Esophagus muscularis mucosa (tissue), 4 donors: ENCODE measurements at regions not wholly inside any gene's neighbourhood (a gene's known extent, or its start where the extent isn't known, plus 50 kb on each side); places are given as distances from the start of the nearest gene placed in this dataset.

Source experiments
- DNase-seq: peaks from one replicate; pipeline ENCODE4 v3.0.0-alpha.2; 2017; ENCODE audit errors: extremely low spot score
- H3K27ac ChIP-seq, 4 donors: fragments of 200-600 bp; sonication (generic); replicated peaks in 1 of 4; 1 replicate in 3 of 4; 2 replicates in 1 of 4; pipeline ENCODE4 v1.5.1; 2016 to 2019; ENCODE audit warnings: mild to moderate bottlenecking in 1 of 4
- H3K27me3 ChIP-seq, 4 donors: fragments of 200-600 bp; sonication (generic); one replicate each; pipeline versions ENCODE4 v1.5.1 to v1.6.0; 2016 to 2019
- H3K36me3 ChIP-seq, 4 donors: fragments of 200-600 bp; sonication (generic); one replicate each; pipeline ENCODE4 v1.5.1; 2016 to 2019
- H3K4me1 ChIP-seq, 4 donors: fragments of 200-600 bp; sonication (generic); one replicate each; pipeline ENCODE4 v1.5.1; 2016 to 2019
- H3K4me3 ChIP-seq, 4 donors: fragments of 200-600 bp; sonication (generic); 1 replicate in 2 of 4; 2 replicates in 2 of 4; pipeline ENCODE4 v1.5.1; 2016 to 2019; ENCODE audit warnings: mild to moderate bottlenecking in 4 of 4, moderate library complexity in 1 of 4
- H3K9me3 ChIP-seq, 4 donors: fragments of 200-600 bp; sonication (generic); 1 replicate in 3 of 4; 2 replicates in 1 of 4; pipeline ENCODE4 v1.5.1; 2016 to 2019
- CTCF ChIP-seq, 3 experiments: fragments of 200-600 bp in 2 of 3; fragments of 450-650 bp in 1 of 3; sonication (generic) in 2 of 3; IDR thresholded peaks; one replicate each; pipeline ENCODE4 v1.5.1; 2017 to 2019; ENCODE audit warnings: antibody characterized with exemption in 3 of 3, mild to moderate bottlenecking in 2 of 3, moderate library complexity in 1 of 3
- EP300 ChIP-seq: sonication (generic); formaldehyde crosslinking; IDR thresholded peaks from one replicate; pipeline ENCODE4 v1.6.1; 2017; ENCODE audit warnings: antibody characterized with exemption
- POLR2A ChIP-seq: fragments of 450-650 bp; IDR thresholded peaks from one replicate; pipeline ENCODE4 v1.6.1; 2017; ENCODE audit warnings: antibody characterized with exemption, moderate library complexity, mild to moderate bottlenecking, low read depth
- POLR2AphosphoS5 ChIP-seq, 2 donors: sonication (generic); formaldehyde crosslinking; IDR thresholded peaks; one replicate each; pipeline ENCODE4 v1.6.1; 2017; ENCODE audit warnings: antibody characterized with exemption in 2 of 2
- WGBS: methylation state at CpG from one replicate; pipeline ENCODE4 v1.1.5; 2018; 5-methylcytosine and 5-hydroxymethylcytosine counted together
- intact Hi-C: fragments of 100-400 bp; cut with DNase I; formaldehyde crosslinking; loops from one replicate; pipeline ENCODE4 v1.15.1; 2023

DNA sequence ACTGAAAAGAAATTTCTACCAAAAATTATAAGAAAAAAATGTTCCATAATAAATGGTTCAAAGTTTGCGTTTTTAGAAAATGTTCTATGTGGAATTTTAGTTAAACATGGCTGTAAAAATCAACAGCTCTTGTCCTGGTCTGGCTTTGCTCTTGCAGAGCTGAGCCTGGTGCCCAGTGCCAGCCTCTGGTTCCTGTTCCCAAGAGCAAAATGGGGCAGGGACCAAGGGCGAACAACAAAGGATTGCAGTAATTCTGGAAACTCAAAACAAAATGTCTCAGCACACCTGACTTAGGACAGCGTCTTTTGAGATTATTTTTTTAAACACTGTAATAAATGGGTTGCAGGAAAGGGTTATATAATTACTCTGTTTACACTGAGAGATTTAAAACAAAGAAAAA, 174.7 kb downstream of the ANAPC1 start:
- no peak for TF ChIP-seq POLR2AphosphoS5 (IDR thresholded peaks at IDR 0.05)
- no peak for TF ChIP-seq EP300
- TF ChIP-seq CTCF (IDR thresholded peaks at IDR 0.05), result no peak
- no peak for TF ChIP-seq POLR2A
- H3K36me3 ChIP-seq, result no peaks in the 10 kb centered on the region
- intact Hi-C loops, result loop anchor here (10.0 kb wide), 1 partner anchor 595 kb away; no protein-coding TSS in a partner anchor
- 64% methylated on average over 3 of the region's 3 CpGs for WGBS
- H3K4me1 ChIP-seq, result peaks cover 8 to 40% (median 35%) of the 10 kb centered on the region in 4 donors
- no peak for DNase-seq
- no peak overlapping the region for H3K4me3 ChIP-seq
- H3K27me3 ChIP-seq, result no peaks in the 10 kb centered on the region
- peak overlapping the region in 1 of 4 donors; percentile 40 for H3K27ac ChIP-seq
- no peaks in the 10 kb centered on the region for H3K9me3 ChIP-seq

- 68% methylated on average over 6 of the region's 6 CpGs for WGBS
- intact Hi-C loops, result no loop called here
- TF ChIP-seq POLR2AphosphoS5 (IDR thresholded peaks at IDR 0.05) (no peak), POLR2A (no peak), CTCF (IDR thresholded peaks at IDR 0.05) (no peak)
Measured at GRCh38 chr2:111710085-111710484, 173.9 kb downstream of the ANAPC1 start.

GRCh38 chr2:111710613-111711012, 173.4 kb downstream of the ANAPC1 start:
- H3K4me3 ChIP-seq, result no peak overlapping the region
- no peak for DNase-seq
- no peaks in the 10 kb centered on the region for H3K27me3 ChIP-seq
- H3K9me3 ChIP-seq, result no peaks in the 10 kb centered on the region
- H3K4me1 ChIP-seq, result peaks cover 8 to 41% (median 33%) of the 10 kb centered on the region in 4 donors
- intact Hi-C loops, result no loop called here
- WGBS, result 76% methylated on average over 4 of the region's 4 CpGs
- no peak for TF ChIP-seq POLR2A
- TF ChIP-seq CTCF (IDR thresholded peaks at IDR 0.05), result no peak
- TF ChIP-seq POLR2AphosphoS5 (IDR thresholded peaks at IDR 0.05), result no peak
- no peak for TF ChIP-seq EP300
- no peak overlapping the region for H3K27ac ChIP-seq
- H3K36me3 ChIP-seq, result no peaks in the 10 kb centered on the region

More at GRCh38 chr2:111710085-111710484, 173.9 kb downstream of the ANAPC1 start:
- Histone ChIP-seq H3K27ac (peak overlapping the region in 1 of 4 donors; percentile 40), H3K9me3 (no peaks in the 10 kb centered on the region), H3K36me3 (no peaks in the 10 kb centered on the region), H3K27me3 (no peaks in the 10 kb centered on the region), H3K4me1 (peaks cover 8 to 40% (median 35%) of the 10 kb centered on the region in 4 donors), H3K4me3 (no peak overlapping the region)
- no peak for DNase-seq

DNA sequence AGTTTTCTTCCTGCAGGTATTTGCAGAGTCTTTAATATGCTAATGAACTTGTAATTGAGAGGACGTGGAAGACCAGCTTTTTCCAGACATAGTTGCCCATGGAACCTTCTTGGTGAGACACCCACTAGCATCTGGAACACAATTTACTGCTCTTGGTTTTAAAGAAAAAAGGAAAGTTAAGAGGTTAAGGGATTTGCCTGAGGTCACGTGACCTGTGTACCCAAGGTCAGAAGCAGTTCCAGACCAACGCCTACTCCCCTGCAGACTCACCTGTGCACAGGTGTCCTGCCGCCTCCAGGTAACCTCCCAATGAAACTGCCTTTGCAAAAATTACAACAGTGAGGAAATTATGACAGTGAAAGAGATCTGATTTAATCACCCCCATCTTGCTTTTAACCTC, 172.7 kb downstream of the ANAPC1 start:
- Histone ChIP-seq H3K4me3 (no peak overlapping the region), H3K27ac (no peak overlapping the region), H3K4me1 (peaks cover 8 to 42% (median 32%) of the 10 kb centered on the region in 4 donors), H3K9me3 (no peaks in the 10 kb centered on the region), H3K36me3 (no peaks in the 10 kb centered on the region), H3K27me3 (no peaks in the 10 kb centered on the region)
- intact Hi-C loops, result no loop called here
- WGBS, result 92% methylated on average over 4 of the region's 4 CpGs
- TF ChIP-seq POLR2A (no peak), CTCF (IDR thresholded peaks at IDR 0.05) (no peak), EP300 (no peak), POLR2AphosphoS5 (IDR thresholded peaks at IDR 0.05) (no peak)
- DNase-seq, result no peak

DNA sequence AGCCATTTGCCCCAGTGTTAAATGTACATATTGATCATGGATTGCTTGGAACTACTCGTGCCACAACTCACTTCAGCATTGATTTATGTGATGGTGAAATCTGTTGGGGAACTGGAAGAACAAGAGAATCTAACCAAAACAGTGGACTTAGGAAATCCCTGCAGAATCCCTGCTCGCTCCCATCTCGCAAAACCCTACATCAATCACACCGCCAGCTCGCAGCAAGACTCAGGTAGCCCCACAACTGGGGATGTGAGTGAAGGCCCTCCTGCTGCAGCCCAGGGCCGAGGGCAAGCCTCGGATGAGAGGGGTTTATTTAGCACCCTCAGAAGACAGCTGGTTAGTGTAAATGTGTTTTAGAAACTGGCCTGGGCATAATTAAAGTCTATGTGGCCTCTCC, 171.6 kb downstream of the ANAPC1 start:
- Histone ChIP-seq H3K36me3 (no peaks in the 10 kb centered on the region), H3K27ac (no peak overlapping the region), H3K4me3 (no peak overlapping the region), H3K4me1 (peaks cover 8 to 37% (median 31%) of the 10 kb centered on the region in 4 donors), H3K27me3 (no peaks in the 10 kb centered on the region), H3K9me3 (no peaks in the 10 kb centered on the region)
- no peak for TF ChIP-seq CTCF (IDR thresholded peaks at IDR 0.05)
- TF ChIP-seq EP300, result no peak
- TF ChIP-seq POLR2A, result no peak
- no peak for TF ChIP-seq POLR2AphosphoS5 (IDR thresholded peaks at IDR 0.05)
- peak; percentile 75 for DNase-seq
- intact Hi-C loops, result no loop called here
- 92% methylated on average over 7 of the region's 7 CpGs for WGBS
